Stimulated activated CD8-positive, alpha-beta memory T cell treated with anti-CD3 and anti-CD28 coated beads, Interleukin-7, amount 100 ng/mL, for 48 hours (primary cell): ENCODE measurements at regions not wholly inside any gene's neighbourhood (a gene's known extent, or its start where the extent isn't known, plus 50 kb on each side); places are given as distances from the start of the nearest gene placed in this dataset.

ENCODE experiments used
- DNase-seq, 2 donors: peaks; one replicate each; pipeline ENCODE4 v3.0.0-alpha.2; 2020; ENCODE audit warnings: low read depth in 1 of 2; ENCODE audit errors: extremely low read depth in 1 of 2

DNA sequence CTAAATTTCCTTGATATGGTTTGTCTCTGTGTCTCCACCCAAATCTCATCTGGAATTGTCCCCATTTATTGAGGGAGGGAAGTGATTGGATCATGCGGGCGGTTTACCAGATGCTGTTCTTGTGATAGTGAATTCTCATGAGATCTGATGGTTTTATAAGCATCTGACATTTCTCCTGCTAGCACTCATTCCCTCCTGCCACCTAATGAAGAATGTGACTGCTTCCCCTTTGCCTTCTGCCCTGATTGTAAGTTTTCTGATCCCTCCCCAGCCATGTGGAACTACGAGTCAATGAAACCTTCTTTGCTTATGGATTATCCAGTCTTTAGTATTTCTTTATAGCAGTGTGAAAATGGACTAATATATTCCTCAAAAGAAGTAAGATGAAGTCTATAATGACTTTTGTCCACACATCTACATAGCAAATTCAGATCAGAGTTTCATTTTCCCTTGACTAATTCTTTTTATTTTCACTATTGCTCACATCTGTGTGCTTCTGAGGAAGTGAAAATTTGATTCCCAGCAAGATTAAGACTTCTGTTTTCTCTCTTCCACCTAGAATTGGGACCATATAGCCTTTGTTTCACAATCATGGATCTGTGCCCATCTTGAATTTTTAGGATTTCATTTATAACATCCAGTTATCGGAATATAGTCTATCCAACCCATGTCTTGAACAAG is 393.5 kb downstream of the DMAC1 start:
- DNase-seq, result no peak

- DNase-seq, result no peak
These were observed 395.6 kb downstream of the DMAC1 start for GRCh38 chr9:7403839-7404487.

DNA sequence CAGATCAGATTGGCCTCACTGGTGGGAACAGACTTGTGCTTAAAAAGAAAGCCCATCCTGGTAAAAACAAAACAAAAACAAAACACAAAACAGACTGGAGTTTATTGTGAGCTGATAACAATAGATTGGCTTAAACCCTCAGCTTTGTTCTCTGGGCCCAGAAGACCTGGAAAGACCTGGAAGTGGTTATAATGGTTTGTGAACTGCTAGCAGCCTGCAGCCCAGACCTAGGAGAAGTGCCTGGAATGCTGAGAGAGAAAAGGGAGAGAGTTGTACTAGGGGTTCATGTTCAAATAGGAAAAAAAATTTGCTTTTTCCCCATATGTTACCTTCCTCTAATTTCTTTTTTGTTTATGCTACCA is 396.6 kb downstream of the DMAC1 start:
- DNase-seq, result no peak

GRCh38 chr9:7402334-7403027 is 397.1 kb downstream of the DMAC1 start:
- DNase-seq, result no peak

DNA sequence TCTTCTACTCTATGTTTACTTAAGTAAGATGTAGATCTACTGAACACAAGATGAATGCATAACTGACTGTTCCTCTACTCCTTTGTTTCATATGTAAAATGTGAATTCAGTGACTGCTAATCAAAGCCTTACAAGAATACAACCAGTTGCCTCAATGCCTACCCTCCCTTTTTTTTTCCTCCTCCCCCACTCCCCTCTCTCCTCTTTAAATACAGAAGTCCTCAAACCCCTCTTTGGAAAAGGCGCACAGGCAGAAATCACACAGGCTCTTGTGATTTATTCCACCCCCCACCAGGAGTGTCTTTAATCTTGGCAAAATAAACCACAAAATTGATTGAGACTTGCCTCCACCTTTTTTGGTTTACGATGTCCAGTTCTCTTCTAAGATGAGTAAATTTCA is 398.5 kb downstream of the DMAC1 start:
- no peak for DNase-seq

- DNase-seq, result no peak
These were observed 405.4 kb downstream of the DMAC1 start for GRCh38 chr9:7394002-7394774.

DNA sequence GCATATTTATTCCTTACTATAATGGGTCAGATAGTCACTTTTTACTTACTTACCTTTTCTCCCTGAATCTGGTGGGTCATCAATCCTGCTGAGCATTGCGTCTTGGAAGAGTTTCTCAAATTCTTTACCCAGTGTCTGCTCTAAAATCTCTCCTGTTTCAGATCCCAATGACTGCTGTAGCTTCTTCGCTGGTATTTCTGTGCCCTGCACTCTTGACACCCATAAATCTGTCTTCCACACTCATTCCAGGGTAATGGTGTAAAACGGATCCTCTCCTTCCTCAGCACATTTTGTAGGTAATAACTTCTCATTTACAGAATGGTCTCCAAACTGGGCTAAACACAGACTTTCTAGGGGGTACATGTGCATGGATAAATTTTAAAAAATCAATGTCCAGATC is 407.4 kb downstream of the DMAC1 start:
- no peak for DNase-seq

GRCh38 chr9:7388755-7389154 is 410.8 kb downstream of the DMAC1 start:
- DNase-seq, result no peak

DNA sequence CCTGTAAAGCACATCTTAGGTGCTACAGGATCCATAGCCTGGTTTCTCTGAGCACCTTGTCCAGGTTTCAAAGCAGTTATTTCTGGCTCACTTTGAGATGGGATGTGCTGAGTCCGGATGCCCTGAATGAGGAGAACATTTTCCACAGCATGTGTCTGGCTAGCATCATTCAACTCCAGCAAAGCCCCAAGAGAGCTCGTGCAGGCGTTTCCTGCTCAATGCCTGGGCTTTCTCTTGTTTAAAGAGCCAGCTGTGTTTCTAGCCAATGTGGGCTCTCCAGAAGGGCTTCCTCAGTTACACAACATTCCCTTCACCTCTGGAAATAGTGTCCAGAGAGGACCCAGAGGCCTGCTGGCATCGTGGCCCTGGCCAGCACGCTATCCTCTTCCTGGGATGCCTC is 411.7 kb downstream of the DMAC1 start:
- DNase-seq, result no peak

GRCh38 chr9:7382304-7382703 is 417.3 kb downstream of the DMAC1 start:
- no peak for DNase-seq

DNA sequence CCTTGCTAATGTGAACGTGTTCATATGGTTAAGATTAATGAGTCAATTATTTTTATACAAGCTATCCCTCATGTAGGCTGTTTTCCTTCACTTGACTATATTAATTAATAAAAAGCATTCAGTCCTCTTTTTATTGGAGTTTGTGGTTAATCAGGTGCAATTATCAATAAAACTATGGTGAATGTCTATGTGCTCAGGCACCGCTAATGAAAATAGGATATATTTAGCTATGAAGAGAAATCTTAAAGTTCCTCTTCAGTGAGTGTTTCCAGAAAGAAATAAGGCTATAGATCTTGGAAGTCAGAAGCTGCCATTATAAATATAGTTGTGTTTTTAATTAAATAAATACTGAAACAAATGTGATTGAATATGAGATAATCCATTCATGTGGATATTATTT is 422.1 kb downstream of the DMAC1 start:
- DNase-seq, result no peak

DNA sequence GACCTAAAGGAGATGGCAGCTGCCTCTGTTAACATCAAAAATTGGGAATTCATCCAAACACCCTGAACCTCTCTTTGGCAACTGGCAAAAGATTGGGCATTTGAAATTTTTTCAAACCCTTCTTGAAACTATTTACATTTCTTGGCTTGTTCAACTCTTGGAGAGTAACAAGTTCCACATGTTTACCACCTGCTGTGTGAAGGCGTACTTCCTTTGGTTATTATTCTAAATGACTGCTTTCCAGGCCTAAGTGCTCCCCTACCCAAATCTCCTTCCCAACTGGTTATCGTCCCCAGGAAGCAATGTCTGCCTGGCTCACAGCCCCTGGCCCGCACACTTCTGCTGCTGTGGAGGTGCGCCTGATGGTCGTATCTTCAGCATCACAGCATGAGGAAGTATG is 422.7 kb downstream of the DMAC1 start:
- DNase-seq, result no peak

GRCh38 chr9:7376213-7376612 is 423.4 kb downstream of the DMAC1 start:
- DNase-seq, result no peak

- DNase-seq, result no peak
These were observed 424.5 kb downstream of the DMAC1 start for GRCh38 chr9:7375013-7375511.

GRCh38 chr9:7370988-7371387 is 428.6 kb downstream of the DMAC1 start:
- DNase-seq, result no peak

DNA sequence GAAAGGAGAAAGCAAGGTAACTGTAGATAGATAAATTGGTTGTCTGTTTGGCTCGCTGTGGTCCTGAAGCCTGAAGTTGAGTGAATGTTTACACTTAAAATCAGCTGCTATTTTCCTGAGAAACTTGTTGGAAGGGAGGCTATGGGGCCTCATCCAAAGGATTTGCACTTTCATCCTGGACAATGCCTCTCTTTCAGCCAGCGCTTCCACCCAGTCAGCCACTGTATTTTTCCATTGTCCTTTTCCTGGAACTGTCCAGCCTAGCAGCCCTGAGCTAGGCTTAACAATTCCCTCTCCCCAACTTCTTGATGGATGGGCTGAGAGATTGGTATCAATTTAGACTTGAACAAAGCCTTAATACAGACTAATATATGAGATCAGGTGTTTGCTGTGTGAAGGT is 429.2 kb downstream of the DMAC1 start:
- no peak for DNase-seq

DNA sequence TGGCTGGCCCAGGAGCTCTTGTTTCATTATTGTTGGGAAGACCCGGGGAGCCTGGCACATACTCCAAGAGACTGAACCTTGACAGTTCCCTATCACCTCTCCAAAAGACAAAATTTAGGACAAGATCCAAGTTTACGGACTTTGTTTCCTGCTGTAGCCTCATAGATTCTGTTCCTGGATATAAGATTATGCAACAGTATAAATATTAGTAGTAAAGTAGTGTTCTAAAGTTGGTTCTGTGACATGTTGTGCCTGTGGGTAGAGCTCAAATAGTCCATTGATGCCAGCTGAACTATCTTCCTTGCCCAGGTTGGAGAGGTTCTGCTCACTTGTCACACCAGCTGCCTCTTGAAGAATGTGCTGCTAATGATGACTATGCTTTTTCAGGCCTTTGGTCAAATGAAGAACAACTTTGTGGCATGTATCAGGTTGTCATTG is 430.2 kb downstream of the DMAC1 start:
- DNase-seq, result no peak

GRCh38 chr9:7368410-7369292 is 430.9 kb downstream of the DMAC1 start:
- DNase-seq, result no peak

DNA sequence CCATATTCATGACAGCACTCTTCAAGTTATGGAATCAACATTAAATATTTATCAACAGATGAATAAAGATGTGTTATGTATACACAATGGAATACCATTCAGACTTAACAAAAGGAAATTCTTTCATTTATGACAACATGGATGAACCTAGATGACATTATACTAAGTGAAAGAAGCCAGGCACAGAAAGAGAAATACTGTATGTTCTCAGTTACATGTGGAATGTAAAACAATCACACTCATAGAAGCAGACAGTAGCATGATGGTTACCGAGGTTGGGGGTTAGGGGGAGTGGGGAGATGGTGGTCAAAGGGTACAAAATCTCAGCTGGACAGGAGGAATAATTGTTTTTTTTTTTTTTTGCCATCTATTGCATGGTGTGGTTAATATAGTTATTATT is 431.9 kb downstream of the DMAC1 start:
- no peak for DNase-seq

DNA sequence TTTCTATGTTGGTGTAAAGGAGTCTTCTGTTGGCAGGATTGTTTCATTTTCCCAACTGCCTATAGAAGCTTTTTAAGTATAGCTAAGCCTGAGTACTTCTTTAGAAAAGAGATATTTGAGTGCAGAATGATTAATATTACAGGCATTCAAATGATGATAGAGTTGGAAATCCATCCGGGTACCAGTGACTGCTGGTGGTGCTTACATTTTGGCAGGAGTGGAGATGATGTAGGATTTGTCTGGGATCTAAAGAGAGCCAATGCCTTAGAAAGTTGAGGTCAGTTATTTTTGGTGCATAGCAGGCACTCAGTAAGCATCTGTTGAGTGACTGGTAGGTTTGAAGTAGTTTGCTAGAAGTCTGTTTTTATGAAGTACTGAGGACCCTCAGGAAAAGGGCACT is 433.5 kb downstream of the DMAC1 start:
- DNase-seq, result no peak
